Neutrophil (primary cell): ENCODE measurements at regions not wholly inside any gene's neighbourhood (a gene's known extent, or its start where the extent isn't known, plus 50 kb on each side); places are given as distances from the start of the nearest gene placed in this dataset.

ENCODE experiments used
- H3K27ac ChIP-seq: fragments of 200-600 bp; sonication (generic); 2 replicates; pipeline ENCODE4 v1.5.1; 2016; ENCODE audit warnings: mild to moderate bottlenecking, moderate library complexity
- H3K27me3 ChIP-seq: fragments of 200-600 bp; sonication (generic); 2 replicates; pipeline ENCODE4 v1.6.0; 2016; ENCODE audit warnings: mild to moderate bottlenecking
- H3K36me3 ChIP-seq: fragments of 200-600 bp; sonication (generic); 2 replicates; pipeline ENCODE4 v1.5.1; 2017
- H3K4me1 ChIP-seq, 2 experiments: fragments of 200-600 bp in 1 of 2; sonication (generic) in 1 of 2; 1 replicate in 1 of 2; 2 replicates in 1 of 2; pipeline versions ENCODE4 v1.5.1 to v1.6.1; 2013 to 2016; ENCODE audit warnings: low read depth in 1 of 2, low read length in 1 of 2, mild to moderate bottlenecking in 1 of 2, moderate library complexity in 1 of 2; ENCODE audit not compliant: control insufficient read depth in 1 of 2, insufficient read depth in 1 of 2
- H3K4me3 ChIP-seq, 2 experiments: fragments of 200-600 bp in 1 of 2; sonication (generic) in 1 of 2; 1 replicate in 1 of 2; 2 replicates in 1 of 2; pipeline ENCODE4 v1.5.1; 2013 to 2016; ENCODE audit warnings: low read depth in 1 of 2, low read length in 1 of 2, mild to moderate bottlenecking in 1 of 2, moderate library complexity in 1 of 2
- H3K9me3 ChIP-seq: fragments of 200-600 bp; sonication (generic); 2 replicates; pipeline ENCODE4 v1.5.1; 2016
- TF ChIP-seq, protein P1 (sequence below): fragments of 200-600 bp; sonication (generic); IDR thresholded peaks from 2 replicates; pipeline ENCODE4 v1.5.1; 2016; ENCODE audit warnings: antibody characterized with exemption

- Histone ChIP-seq H3K27me3 (no peaks in the 10 kb centered on the region), H3K9me3 (no peaks in the 10 kb centered on the region), H3K36me3 (no peaks in the 10 kb centered on the region), H3K27ac (no peak overlapping the region), H3K4me1 (no peaks in the 10 kb centered on the region), H3K4me3 (no peak overlapping the region)
- TF ChIP-seq, protein P1, sequence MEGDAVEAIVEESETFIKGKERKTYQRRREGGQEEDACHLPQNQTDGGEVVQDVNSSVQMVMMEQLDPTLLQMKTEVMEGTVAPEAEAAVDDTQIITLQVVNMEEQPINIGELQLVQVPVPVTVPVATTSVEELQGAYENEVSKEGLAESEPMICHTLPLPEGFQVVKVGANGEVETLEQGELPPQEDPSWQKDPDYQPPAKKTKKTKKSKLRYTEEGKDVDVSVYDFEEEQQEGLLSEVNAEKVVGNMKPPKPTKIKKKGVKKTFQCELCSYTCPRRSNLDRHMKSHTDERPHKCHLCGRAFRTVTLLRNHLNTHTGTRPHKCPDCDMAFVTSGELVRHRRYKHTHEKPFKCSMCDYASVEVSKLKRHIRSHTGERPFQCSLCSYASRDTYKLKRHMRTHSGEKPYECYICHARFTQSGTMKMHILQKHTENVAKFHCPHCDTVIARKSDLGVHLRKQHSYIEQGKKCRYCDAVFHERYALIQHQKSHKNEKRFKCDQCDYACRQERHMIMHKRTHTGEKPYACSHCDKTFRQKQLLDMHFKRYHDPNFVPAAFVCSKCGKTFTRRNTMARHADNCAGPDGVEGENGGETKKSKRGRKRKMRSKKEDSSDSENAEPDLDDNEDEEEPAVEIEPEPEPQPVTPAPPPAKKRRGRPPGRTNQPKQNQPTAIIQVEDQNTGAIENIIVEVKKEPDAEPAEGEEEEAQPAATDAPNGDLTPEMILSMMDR: no peak
These were observed 144.4 kb downstream of the PTBP2 start for GRCh38 chr1:96865731-96866685.

DNA sequence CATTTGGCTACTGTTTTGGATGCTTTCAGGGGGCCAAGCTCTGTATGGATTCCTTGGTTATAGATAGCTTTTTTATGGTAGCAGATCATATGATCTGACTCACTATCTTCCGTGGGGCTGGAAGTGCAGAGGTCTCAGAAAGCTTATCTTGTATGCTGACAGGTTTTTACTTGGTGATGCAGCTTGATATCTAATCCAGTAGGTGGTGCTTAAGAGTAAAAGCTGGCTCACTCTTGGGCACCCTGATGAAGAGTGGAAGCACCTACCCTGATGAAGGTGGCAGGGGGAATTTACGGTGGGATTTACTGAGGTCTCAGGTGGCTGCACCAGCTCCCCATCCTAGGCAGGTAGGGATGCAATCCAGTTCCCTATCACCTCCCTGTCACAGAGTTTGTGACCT, 151.2 kb downstream of the PTBP2 start:
- H3K27me3 ChIP-seq: no peaks in the 10 kb centered on the region
- TF ChIP-seq, protein P1: no peak
- H3K4me1 ChIP-seq: no peaks in the 10 kb centered on the region
- H3K27ac ChIP-seq: no peak overlapping the region
- no peaks in the 10 kb centered on the region for H3K9me3 ChIP-seq
- no peaks in the 10 kb centered on the region for H3K36me3 ChIP-seq
- no peak overlapping the region for H3K4me3 ChIP-seq

DNA sequence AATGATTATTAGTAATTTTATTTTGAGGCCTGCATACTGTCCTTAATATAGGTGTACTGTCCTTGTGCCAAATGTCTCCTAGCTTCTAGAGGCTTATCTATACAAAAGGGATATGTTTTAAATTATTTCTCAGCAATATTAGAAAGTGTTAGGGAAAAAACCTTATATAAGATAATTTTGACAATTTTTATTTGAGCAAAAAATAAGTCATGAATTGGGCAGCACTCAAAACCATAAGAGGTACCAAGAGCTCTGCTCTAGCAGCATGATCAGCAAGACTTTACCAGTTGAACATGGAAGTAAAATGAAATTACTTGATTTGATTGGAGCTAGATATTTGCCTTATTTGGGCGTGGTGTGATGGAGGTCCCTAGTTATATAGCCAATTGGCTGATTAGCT, 157.1 kb downstream of the PTBP2 start:
- no peaks in the 10 kb centered on the region for H3K27me3 ChIP-seq
- no peaks in the 10 kb centered on the region for H3K4me1 ChIP-seq
- TF ChIP-seq, protein P1: no peak
- no peak overlapping the region for H3K27ac ChIP-seq
- no peaks in the 10 kb centered on the region for H3K36me3 ChIP-seq
- no peak overlapping the region for H3K4me3 ChIP-seq
- H3K9me3 ChIP-seq: no peaks in the 10 kb centered on the region

DNA sequence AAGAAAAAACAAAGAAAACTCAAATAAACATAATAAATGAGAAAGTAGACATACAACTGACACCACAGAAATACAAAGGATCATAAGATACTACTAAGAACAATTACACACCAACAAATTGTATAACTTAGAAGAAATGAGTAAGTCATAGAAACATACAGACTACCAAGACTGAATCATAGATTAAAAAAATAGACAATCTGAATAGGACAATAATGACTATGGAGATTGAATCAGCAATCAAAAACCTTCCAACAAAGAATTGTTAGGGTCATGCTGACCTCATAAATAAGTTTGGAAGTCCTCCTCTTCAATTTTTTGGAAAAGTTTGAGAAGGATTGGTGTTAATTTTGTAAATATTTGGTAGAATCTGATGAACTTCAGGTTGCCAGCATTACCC, 159.0 kb downstream of the PTBP2 start:
- Histone ChIP-seq H3K9me3 (no peaks in the 10 kb centered on the region), H3K27me3 (no peaks in the 10 kb centered on the region), H3K27ac (no peak overlapping the region), H3K4me3 (no peak overlapping the region), H3K4me1 (no peaks in the 10 kb centered on the region), H3K36me3 (no peaks in the 10 kb centered on the region)
- TF ChIP-seq, protein P1: no peak

DNA sequence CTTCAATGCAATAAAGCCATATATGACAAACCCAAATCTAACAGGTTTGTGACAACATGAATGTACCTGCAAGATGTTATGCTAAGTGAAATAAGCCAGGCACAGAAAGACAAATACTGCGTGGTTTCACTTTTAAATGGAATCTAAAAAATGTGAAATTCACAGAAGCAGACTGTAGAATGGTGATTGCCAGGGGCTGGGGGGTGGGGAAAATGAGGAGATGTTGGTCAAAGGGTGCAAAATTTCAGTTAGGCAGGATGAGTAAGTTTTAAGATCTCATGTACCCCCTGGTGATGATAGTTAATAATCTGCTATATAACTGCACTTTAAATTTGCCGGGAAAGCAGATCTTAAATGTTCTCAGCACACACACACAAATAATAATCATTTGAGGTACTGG, 160.5 kb downstream of the PTBP2 start:
- H3K9me3 ChIP-seq: no peaks in the 10 kb centered on the region
- no peaks in the 10 kb centered on the region for H3K36me3 ChIP-seq
- no peaks in the 10 kb centered on the region for H3K4me1 ChIP-seq
- H3K4me3 ChIP-seq: no peak overlapping the region
- no peak overlapping the region for H3K27ac ChIP-seq
- TF ChIP-seq, protein P1: no peak
- H3K27me3 ChIP-seq: no peaks in the 10 kb centered on the region
